ENCODE measurements at regions not wholly inside any gene's neighbourhood (a gene's known extent, or its start where the extent isn't known, plus 50 kb on each side); places are given as distances from the start of the nearest gene placed in this dataset.
"Not testable (repeated sequence)": the region's sequence is repeated elsewhere in the genome, so short reads cannot be mapped to it uniquely, and the experiment has no call there.

DNA sequence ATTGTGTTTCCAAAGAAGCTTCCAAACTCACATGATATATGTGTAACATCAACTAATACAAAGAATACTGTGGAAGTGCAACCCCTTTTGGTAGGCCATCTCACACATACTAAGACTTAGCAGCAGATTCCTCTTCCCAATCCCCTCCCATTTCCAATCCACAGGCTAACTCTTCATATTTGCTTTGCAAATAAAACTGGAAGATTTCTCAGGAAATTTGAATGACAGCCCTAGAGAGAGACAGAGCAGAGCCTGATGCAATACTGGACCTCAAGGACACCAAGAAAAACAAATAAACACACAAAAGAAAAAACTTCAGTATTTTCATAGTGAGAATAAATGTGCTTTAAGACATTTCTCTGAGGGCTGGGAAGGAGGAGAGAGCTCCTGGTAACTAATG lies 190.2 kb upstream of the BRINP3 start:
- DNase-seq (ENCODE audit: low read depth) = no peak

DNA sequence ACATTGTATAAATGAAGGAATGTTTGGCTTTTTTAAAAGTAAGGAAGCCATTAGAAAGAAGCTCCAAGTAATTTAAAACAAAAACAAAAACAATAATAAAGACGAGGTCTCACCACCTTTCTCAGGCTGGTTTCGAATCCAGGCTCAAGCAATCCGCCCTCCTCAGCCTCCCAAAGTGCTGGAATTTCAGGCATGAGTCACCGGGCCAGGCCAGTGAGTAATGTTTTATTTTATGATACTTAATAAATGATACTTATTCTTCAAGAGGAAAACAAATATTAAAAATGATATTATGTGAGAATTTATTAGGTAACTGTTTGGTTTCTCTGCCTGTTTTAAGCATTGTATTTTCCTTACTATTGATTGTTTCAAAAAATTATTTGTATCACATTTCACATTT lies 201.4 kb upstream of the BRINP3 start:
- no peak for DNase-seq (ENCODE audit: low read depth)

DNA sequence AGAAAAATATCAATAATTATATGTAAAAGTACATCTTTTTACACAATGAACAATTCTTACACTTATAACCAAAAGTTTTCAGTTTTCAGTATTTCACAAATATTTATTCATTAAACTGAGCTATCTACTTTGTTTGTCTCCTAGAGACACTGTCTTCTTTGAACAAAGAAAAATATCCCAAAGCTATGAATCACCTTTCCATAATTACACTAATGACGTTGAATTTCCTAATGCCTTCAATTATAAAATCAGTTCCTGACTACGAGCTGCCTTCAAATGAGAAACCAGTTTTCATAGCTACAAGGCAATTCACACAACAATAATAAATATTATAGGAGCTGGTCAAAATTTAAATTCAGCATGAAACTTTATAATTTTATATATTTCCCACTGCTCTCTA lies 201.8 kb upstream of the BRINP3 start:
- no peak for DNase-seq (ENCODE audit: low read depth)

DNA sequence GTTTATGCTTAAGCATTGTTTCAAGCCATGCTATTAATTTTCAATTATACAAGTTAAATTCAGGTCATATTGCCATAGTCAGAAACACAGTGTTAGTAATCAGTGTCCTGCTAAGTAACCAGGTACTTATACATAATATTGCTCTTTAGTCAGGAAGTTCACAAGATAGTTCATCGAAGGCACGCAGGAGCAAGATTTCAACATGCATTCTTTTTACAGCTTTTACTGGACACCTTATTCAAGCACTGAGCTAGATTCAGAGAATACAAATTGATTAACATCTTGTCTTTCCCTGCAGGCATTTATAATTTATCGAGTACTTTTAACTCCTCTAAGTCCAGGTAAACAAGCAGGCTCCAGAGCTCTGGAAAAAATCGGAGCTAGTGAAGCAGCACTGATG lies 202.3 kb upstream of the BRINP3 start:
- no peak for DNase-seq (ENCODE audit: low read depth)

DNA sequence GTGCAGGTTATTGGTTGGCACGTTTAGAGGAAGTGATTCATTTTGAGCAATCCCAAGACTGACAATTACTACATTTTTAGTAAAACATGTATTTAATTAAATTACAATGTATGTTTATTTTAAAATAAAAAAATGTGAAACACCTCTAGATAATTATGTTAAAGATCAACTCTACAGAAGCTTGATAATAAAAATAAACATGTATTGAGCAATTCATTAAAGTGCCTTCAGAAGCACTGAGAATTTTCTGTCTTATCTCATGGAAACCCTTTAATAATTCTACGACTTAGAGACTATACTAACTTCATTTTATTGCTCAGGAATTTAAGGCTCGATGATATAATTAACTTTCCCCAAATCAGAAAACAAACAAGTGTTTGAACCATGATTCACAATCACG lies 208.0 kb upstream of the BRINP3 start:
- DNase-seq (ENCODE audit: low read depth) = no peak

DNA sequence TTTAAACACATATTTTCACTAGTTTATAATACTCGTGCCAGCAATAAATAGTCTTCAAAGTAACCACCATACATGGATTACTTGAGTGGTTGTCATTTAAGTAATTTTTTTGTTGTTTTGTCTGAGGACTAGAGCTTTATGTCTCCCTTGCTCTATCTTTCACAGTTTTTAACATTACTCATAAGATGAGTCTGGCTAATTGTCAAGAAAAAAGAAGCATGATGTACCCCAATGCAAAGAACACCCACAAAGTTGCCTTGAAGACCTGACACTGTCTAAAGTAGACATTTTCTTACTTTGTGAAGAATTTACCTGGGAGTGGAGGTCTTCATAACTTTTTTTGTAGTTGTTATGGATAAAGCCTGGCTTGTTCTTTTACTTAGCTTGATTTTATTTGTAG lies 210.4 kb upstream of the BRINP3 start:
- no peak for DNase-seq (ENCODE audit: low read depth)

DNA sequence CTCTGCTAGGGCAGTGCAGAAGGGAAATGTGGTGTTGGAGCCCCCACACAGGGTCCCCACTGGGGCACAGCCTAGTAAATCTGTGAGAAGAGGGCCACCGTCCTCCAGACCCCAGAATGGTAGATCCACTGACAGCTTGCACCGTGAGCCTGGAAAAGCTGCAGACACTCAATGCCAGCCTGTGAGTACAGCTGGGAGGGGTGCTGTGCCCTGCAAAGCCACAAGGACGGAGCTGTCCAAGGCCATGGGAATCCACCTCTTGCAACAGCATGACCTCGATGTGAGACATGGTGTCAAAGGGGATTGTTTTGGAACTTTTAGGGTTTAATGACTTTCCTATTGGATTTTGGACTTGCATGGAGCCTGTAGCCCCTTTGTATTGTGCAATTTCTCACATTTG lies 220.8 kb upstream of the BRINP3 start:
- DNase-seq (ENCODE audit: low read depth) = not testable (repeated sequence)

DNA sequence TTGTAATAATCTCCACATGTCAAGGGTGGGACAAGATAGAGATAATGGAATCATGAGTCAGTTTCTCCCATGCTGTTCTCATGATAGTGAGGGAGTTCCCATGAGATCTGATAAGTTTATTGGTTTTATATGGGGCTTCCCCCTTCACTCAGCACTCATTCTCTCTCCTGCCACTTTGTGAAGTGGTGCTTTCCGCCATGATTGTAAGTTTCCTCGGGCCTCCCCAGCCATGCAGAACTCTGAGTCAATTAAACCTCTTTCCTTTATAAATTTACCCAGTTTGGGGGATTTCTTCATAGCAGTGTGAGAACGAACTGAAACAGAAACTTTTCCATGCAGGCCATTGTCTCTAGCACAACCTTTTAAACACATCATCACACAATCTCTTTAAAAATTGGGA lies 221.5 kb upstream of the BRINP3 start:
- no peak for DNase-seq (ENCODE audit: low read depth)

DNA sequence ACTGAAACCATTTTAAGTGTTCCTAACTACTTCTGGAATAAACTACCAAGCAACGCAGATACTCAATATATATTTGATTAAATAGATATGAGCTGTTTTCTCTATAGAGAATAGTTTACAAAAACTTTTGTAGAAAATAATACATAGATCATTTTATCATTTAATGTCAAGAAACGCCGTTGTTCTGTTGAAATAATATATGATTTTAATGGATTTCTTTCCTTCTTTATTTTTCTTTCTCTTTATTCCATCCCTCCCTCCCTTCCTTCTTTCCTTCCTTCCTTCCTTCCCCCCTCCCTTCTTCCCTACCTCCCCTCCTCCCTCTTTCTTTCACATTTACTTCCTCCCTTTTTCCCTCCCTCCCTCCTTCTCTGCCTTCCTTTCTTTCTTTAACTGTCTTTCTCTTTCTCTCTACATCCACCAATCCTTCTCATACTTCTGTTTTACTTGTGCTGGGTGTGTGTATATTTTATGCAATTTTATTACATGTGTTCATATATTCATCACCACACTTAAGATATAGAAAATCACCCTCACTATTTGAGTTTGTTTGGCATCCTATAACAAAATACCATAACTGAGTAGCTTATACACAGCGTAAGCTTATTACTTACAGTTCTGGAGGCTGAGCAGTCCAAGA lies 230.9 kb upstream of the BRINP3 start:
- DNase-seq (ENCODE audit: low read depth) = no peak

DNA sequence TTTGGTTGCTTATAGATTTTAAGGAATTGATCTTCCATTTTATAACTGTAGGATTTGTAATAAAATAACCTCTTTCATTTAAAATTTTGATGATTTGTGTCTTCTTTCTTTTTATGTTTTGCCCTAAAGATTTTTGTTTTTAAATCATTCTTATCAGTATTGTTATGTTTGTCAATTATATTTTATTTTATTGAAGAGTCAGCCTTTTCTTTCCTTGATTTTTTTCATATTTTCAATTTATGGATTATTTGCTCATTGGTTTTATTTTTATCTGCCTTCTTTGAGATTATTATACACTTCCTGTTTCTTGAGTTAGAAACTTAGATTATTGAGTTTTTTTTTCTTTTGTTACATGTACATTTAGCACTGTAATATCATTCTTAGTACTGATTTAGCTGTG lies 233.4 kb upstream of the BRINP3 start:
- no peak for DNase-seq (ENCODE audit: low read depth)

DNA sequence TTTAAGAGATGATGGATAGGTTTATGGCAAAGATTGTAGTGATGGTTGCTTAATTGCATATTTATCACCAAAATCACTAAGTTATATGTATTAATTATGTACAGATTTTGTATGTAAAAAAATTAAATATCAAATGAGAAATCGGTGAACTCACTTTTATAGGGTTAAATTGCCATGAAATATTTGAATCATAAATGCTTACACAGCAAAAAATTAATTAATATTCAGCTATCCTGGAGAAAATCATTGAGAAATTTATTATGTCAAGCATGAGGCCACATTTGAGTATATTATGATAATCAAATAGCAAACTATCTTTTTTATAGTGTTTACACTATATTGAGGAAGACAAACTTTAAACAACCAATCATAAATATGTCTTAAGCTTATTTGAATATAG lies 239.4 kb upstream of the BRINP3 start:
- no peak for DNase-seq (ENCODE audit: low read depth)

DNA sequence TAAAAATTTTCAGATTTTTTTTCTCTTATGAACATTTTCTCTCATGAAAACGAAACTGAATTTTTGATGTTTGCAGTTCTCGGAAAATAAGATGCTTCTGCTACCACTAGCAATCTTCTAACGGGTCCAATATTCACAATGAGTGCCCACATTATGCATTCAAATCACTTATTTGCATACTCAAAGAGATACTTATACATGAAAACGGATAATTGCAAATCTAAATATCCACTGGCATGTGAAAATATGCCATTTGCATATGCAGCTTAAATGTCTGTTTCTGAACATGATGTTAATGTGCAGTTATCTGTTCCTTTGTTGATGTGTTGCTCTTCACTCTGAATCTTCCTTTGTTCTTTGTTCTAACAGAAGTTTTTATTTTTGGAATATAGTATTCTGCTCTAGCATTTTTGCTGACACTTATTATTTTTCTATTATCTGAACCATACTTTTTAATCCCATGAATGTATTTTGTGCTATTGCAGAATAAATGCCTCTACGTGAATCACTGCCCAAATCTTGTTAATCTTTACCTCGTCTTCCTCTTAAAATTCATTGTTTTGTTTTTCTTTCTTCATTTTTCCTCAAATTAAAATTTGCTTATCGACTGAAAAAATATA lies 259.4 kb upstream of the BRINP3 start:
- DNase-seq (ENCODE audit: low read depth) = no peak

DNA sequence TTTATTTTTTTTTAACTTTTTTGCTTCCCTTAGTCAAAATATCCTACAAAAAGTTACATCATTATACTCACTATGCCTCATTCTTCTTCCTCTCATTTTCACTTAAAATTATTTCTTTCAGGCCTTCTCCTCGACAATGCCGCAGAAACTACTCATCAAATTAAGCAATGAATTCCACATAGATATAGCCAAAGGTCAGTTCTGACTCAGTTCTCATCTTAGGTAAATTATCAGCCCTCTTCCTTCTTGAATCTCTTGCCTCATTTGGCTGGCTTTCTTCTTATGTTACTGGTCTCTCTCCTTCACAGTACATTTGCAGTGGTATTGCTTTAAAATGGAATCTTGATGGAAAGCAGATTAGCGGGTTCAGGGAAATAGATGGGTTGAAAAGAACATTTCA lies 260.7 kb upstream of the BRINP3 start:
- DNase-seq (ENCODE audit: low read depth) = no peak

DNA sequence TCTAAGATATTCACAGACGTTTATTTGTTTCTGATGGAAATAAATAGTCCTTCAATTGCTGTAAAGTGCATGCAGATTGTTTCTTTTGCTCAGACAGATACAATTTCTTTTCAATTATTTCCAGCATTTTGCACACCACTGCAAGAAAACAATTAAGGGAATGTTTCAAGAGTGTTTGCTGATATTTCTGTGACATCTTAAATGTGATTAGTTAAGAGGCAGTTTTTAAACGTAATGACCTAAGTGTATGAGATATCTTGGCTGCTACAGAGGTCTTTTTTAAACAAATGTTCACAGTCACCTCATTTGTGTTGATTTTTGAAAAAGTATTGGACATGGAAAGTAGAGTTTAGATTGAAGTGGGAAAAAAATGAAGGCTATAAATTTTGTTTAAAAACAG lies 262.3 kb upstream of the BRINP3 start:
- no peak for DNase-seq (ENCODE audit: low read depth)

DNA sequence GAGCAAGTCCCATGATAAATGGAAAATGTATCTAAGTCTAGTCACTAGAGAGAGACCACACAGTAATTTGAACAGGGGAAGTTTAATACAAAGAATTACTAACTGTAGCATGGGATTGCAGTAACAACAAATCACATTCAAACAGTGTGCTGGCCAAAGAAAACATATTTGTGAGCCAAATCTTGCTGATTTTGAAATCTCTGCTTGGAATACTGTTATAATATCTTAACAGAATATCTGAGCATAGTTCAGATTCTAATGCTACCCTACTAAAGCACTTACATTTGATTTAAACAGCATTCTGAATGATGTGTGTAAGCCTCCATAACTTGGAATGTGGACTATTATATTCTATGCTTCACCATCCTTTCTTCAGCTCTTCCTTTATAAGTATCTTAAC lies 270.0 kb upstream of the BRINP3 start:
- no peak for DNase-seq (ENCODE audit: low read depth)

DNA sequence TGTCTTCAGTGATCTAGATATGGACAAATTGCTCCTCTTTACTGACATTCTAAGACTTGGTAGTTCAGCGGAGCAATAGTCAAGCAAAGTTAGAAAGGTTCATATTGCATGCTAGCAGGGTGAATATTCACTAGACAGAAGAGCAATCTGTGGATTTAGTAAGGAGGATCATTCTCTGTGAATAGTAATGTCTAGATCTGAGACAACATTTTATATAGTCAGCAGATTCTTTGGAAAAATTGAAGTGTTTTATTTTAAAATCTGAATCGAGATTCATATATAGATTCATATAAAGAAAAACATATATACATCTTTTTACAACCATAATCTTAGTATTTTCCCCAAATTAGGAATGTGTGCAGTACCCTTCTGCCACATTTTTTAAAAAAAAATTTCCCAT lies 274.5 kb upstream of the BRINP3 start:
- no peak for DNase-seq (ENCODE audit: low read depth)

DNA sequence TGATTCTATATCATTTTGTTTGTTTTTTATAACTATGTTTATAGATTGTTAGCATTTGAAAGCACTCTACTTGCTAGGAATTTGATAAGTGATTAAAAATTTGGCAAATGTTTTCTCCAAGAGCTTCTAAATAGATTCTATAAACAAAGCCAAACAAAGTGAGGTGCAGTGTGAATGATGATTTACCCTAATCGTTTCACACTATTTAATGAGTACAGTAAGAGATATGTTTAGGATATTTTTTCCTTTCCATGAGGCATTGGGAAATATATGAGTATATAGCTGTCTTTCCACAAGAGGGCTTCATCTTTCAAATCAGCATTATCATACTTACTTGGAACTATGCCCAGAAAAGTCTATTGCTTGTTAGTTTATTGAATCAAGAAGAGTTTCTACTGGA lies 277.0 kb upstream of the BRINP3 start:
- no peak for DNase-seq (ENCODE audit: low read depth)

DNA sequence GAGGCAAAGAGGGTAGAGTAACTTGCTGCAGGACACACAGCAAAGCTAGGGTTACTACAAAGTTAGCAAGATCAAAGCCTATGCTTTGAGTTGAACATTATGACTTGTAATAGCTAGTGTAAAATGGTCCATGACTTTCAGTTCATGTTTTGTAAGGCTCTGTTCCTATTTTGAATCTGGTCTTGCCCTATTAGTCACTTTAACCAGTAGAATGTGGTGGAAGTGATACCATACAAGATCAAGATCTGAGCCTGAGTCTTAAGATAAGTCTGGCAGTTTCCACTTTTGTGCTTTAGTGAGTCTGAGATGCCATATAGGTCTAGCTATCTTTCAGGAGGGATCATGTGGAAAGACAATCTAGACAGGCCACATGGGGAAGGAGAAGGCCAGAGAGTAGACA lies 282.1 kb upstream of the BRINP3 start:
- DNase-seq (ENCODE audit: low read depth) = no peak

DNA sequence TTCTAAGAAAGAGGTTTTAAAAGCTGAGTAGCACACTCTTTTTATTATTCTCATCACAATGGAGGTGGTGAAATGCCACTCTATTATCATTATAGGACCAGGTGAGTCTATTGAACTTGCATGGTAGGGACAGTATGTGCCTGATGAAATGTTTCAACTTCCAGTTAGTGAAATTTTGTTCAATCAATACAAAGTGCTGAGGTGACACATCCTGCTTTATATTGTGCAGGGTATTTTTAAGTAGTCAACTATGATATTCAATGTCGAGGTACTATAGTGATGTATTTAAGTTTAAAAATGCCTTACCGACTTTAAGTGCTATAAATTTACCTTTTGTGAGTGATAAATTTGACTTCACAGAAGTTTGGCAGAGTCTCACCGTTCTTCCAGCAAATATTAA lies 284.7 kb upstream of the BRINP3 start:
- no peak for DNase-seq (ENCODE audit: low read depth)

DNA sequence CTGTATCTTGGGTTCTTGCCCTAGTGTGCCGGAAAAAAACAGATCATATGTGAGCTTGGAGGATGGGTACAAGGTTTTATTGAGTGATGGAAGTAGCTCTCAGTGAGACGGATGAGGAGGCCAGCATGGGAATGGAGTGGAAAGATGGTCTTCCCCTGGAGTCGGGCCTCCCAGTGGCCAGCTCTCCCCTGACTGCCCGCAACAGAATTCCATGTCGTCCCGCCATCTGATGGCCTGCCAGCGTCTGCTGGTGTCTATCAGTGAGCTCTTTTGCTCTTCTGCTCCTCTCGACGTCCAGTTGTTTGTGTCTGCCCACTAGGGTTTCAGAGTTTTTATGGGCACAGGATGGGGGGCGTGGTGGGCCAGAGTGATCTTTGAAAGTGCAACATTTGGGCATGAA lies 315.2 kb upstream of the BRINP3 start:
- no peak for DNase-seq (ENCODE audit: low read depth)

DNA sequence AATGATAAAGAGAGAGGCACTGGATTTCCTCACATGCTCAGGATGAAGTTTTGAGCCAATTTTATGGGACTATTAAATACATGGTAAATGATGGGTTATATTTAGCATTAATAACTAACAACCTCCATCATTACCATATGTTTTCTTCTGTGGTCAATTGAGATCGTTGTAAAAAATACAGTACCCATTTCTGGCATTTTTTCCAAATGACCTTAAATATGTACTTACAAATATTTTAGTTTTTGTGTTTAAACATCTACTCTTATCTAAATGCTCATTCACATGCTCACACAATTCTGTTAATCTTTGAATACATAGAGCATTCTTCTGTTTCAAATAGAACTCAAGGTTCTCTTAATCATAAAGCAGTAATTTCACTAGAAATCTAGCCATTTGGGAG lies 330.0 kb upstream of the BRINP3 start:
- no peak for DNase-seq (ENCODE audit: low read depth)

DNA sequence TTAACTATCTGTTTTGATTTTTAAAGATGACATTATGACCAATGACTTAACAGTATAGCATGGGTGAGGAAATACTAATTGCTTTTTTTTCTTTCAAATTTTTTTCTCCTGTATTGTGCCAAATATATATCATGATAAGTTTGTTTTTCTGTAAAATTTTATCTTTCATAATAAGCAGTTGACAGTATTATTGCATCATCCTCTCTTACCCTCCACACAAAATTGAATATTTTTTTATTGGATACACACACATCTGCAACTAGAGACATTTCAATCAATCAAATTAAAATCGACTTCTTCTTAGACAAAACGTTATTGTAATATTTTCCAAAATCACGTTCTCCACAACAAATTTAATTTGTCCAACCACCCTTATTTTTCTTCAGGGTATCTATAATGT lies 330.4 kb upstream of the BRINP3 start:
- no peak for DNase-seq (ENCODE audit: low read depth)

DNA sequence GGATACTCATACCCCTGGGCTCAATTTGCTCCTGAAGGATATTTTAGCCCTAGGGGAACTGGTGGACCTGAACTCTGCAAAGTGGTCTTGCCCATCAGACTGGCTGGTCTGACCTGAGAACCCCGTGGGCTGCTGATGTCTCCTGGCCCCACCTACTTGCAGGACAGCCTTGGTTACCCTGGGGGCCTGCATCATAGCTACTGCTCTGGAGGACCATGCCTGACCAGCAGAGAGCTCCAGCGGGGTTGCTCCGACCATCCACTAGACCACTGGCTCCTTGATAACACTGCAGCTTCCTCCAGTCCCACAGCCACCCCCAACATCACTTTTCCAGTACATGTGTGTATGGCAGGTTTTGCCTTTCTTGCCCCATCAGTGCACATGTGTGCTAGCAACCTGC lies 331.6 kb upstream of the BRINP3 start:
- no peak for DNase-seq (ENCODE audit: low read depth)

DNA sequence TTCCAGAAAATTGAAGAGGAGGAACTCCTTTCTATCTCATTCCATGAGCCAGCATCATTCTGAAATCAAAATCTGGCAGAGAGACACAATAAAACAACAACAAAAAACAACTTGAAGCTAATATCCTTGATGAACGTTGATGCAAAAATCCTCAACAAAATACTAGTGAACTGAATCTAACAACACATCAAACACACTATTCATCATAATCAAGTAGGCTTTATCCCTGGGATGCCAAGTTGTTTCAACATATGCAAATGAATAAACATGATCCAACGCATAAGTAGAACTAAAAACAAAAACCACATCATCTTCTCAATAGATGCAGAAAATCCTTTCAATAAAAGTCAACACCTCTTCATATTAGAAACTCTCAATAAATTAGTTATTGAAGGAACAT lies 335.3 kb upstream of the BRINP3 start:
- DNase-seq (ENCODE audit: low read depth) = no peak

All from RPMI7951 (cell line).